A673 (cell line): ENCODE measurements at regions not wholly inside any gene's neighbourhood (a gene's known extent, or its start where the extent isn't known, plus 50 kb on each side); places are given as distances from the start of the nearest gene placed in this dataset.

Experiments used
- BruUV-seq: library from RNA; stranded (reverse); fragments of 400-500 nt; replicated peaks from 2 replicates; lab custom pipeline; 2021; lab: Mats Ljungman, UMichigan
- CTCF ChIA-PET: fragments of 300-600 bp; sonication (Branson Sonifier 250); formaldehyde crosslinking; loops from one replicate; lab custom pipeline; 2022; ENCODE audit warnings: antibody characterized with exemption; lab: Charles Lee
- POLR2A ChIA-PET: fragments of 300-600 bp; sonication (Branson Sonifier 250); formaldehyde crosslinking; loops from one replicate; lab custom pipeline; 2022; ENCODE audit warnings: antibody characterized with exemption; ENCODE audit not compliant: low non-redundant PET; lab: Charles Lee
- DNase-seq: peaks from one replicate; pipeline ENCODE4 v3.0.0-alpha.2; 2015; ENCODE audit warnings: low spot score
- H3K27ac ChIP-seq: fragments of 200-600 bp; sonication (generic); 2 replicates; pipeline ENCODE4 v1.5.1; 2016; ENCODE audit warnings: mixed run types, low read depth, mild to moderate bottlenecking, mixed read lengths, antibody characterized with exemption, low read length; ENCODE audit not compliant: poor library complexity, severe bottlenecking
- H3K27me3 ChIP-seq: fragments of 200-600 bp; sonication (generic); replicated peaks from 2 replicates; pipeline ENCODE4 v1.6.1; 2017; ENCODE audit warnings: mixed run types, low read depth, mild to moderate bottlenecking, mixed read lengths, antibody characterized with exemption, low read length; ENCODE audit not compliant: insufficient read depth, poor library complexity
- H3K36me3 ChIP-seq: fragments of 200-600 bp; sonication (generic); 2 replicates; pipeline ENCODE4 v1.6.1; 2016; ENCODE audit warnings: mixed run types, mild to moderate bottlenecking, mixed read lengths, antibody characterized with exemption, low read length; ENCODE audit not compliant: insufficient read depth, poor library complexity, severe bottlenecking
- H3K4me1 ChIP-seq: fragments of 200-600 bp; sonication (generic); 2 replicates; pipeline ENCODE4 v1.6.1; 2017; ENCODE audit warnings: mixed run types, mild to moderate bottlenecking, mixed read lengths, antibody characterized with exemption, low read length; ENCODE audit not compliant: insufficient read depth, poor library complexity, severe bottlenecking
- H3K4me3 ChIP-seq: fragments of 200-600 bp; sonication (generic); 2 replicates; pipeline ENCODE4 v1.5.1; 2016; ENCODE audit warnings: low read depth, mixed run types, mild to moderate bottlenecking, mixed read lengths, low read length; ENCODE audit not compliant: poor library complexity, severe bottlenecking
- H3K9me3 ChIP-seq: fragments of 200-600 bp; sonication (generic); 2 replicates; pipeline ENCODE4 v1.6.1; 2016; ENCODE audit warnings: mixed run types, low read depth, mild to moderate bottlenecking, mixed read lengths, antibody characterized with exemption, low read length; ENCODE audit not compliant: poor library complexity, severe bottlenecking
- EZH2 ChIP-seq: fragments of 200-600 bp; sonication (generic); IDR thresholded peaks from 2 replicates; pipeline ENCODE4 v1.6.1; 2017; ENCODE audit warnings: borderline replicate concordance, low read depth, mild to moderate bottlenecking, mixed read lengths, antibody characterized with exemption, low read length; ENCODE audit not compliant: poor library complexity, severe bottlenecking
- intact Hi-C: fragments of 100-400 bp; cut with micrococcal nuclease; formaldehyde crosslinking; loops from one replicate; pipeline ENCODE4 v1.10.0; 2022; ENCODE audit not compliant: unreplicated experiment
- TF ChIP-seq, protein P1 (sequence below): fragments of 300-800, 200-600 bp; sonication (generic); conservative IDR thresholded peaks from 2 replicates; pipeline ENCODE4 v1.5.1; 2017; ENCODE audit warnings: low read depth, mild to moderate bottlenecking, antibody characterized with exemption, low read length, moderate library complexity, mixed read lengths

DNA sequence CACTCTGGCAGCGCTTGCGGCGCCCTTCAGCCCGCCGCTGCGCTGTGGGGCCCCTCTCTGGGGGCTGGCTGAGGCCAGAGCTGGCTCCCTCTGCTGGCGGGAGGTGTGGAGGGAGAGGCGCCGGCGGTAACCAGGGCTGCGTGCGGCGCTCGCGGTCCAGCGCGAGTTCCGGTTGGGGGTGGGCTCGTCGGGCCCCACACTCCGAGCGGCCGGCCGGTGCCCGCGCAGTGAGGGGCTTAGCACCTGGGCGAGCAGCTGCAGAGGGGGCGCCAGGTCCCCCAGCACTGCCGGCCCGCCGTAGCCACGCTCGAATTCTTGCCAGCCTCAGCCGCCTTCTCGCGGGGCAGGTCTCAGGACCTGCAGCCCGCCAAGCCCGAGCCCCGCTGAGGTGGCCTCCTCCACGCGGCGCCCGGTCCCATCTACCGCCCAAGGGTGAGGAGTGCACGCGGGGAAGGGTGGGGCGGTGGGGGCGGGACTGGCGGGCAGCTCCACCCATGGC lies 879.0 kb upstream of the SLITRK5 start:
- ChIA-PET POLR2A (no interaction called here), CTCF (no interaction called here)
- BruUV-seq, result no TSS peak
- intact Hi-C loops, result no loop called here
- Histone ChIP-seq H3K27ac (no peak overlapping the region), H3K36me3 (no peaks in the 10 kb centered on the region), H3K9me3 (no peaks in the 10 kb centered on the region), H3K27me3 (no peaks in the 10 kb centered on the region), H3K4me3 (no peak overlapping the region), H3K4me1 (no peaks in the 10 kb centered on the region)
- no peak for DNase-seq
- TF ChIP-seq EZH2, result no peak
- TF ChIP-seq, protein P1, sequence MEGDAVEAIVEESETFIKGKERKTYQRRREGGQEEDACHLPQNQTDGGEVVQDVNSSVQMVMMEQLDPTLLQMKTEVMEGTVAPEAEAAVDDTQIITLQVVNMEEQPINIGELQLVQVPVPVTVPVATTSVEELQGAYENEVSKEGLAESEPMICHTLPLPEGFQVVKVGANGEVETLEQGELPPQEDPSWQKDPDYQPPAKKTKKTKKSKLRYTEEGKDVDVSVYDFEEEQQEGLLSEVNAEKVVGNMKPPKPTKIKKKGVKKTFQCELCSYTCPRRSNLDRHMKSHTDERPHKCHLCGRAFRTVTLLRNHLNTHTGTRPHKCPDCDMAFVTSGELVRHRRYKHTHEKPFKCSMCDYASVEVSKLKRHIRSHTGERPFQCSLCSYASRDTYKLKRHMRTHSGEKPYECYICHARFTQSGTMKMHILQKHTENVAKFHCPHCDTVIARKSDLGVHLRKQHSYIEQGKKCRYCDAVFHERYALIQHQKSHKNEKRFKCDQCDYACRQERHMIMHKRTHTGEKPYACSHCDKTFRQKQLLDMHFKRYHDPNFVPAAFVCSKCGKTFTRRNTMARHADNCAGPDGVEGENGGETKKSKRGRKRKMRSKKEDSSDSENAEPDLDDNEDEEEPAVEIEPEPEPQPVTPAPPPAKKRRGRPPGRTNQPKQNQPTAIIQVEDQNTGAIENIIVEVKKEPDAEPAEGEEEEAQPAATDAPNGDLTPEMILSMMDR, result no peak

GRCh38 chr13:86795858-86796257 lies 875.3 kb upstream of the SLITRK5 start:
- BruUV-seq, result no TSS peak
- no peaks in the 10 kb centered on the region for H3K4me1 ChIP-seq
- no peak for TF ChIP-seq EZH2
- TF ChIP-seq, protein P1, result no peak

DNA sequence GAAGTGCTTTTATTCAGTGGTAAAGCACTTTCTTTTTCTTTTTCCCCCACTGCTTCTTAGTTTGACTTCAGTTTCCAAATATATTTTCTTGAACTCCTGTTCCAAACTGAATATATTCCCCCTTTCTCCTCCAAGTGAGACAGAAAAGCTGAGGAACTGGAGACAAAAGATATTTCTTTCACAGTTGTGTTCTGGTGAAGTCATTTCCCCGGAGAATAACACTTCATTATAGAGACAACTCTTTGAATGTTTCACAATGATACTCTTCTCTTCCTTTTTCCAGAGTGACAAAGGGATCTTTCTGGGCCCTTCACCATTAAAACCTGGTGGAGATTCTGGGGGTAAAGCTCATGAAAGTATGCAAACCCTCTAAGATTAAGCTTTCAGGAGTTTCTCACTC lies 860.8 kb upstream of the SLITRK5 start:
- peak; percentile 32 for DNase-seq
- Histone ChIP-seq H3K4me3 (no peak overlapping the region), H3K36me3 (no peaks in the 10 kb centered on the region), H3K9me3 (no peaks in the 10 kb centered on the region), H3K4me1 (no peaks in the 10 kb centered on the region), H3K27me3 (no peaks in the 10 kb centered on the region), H3K27ac (no peak overlapping the region)
- ChIA-PET POLR2A (no interaction called here), CTCF (no interaction called here)
- intact Hi-C loops, result no loop called here
- no peak for TF ChIP-seq EZH2
- TF ChIP-seq, protein P1, result no peak
- BruUV-seq, result no TSS peak

More at GRCh38 chr13:86795858-86796257, 875.3 kb upstream of the SLITRK5 start:
- no peaks in the 10 kb centered on the region for H3K27me3 ChIP-seq
- DNase-seq, result no peak
- no peak overlapping the region for H3K27ac ChIP-seq
- H3K9me3 ChIP-seq, result no peaks in the 10 kb centered on the region
- H3K36me3 ChIP-seq, result no peaks in the 10 kb centered on the region
- intact Hi-C loops, result no loop called here
- ChIA-PET CTCF (no interaction called here), POLR2A (no interaction called here)
- no peak overlapping the region for H3K4me3 ChIP-seq
